Endothelial cell of umbilical vein (primary cell): ENCODE measurements at regions not wholly inside any gene's neighbourhood (a gene's known extent, or its start where the extent isn't known, plus 50 kb on each side); places are given as distances from the start of the nearest gene placed in this dataset.

Experiments
- BruUV-seq: library from RNA; stranded (reverse); fragments of 400-500 nt; replicated peaks from 2 replicates; lab custom pipeline; 2021; lab: Mats Ljungman, UMichigan
- CTCF ChIA-PET: fragments of 300-600, 350-600 bp; sonication (Branson Sonifier 250); formaldehyde crosslinking; loops from one replicate; lab custom pipeline; 2021; ENCODE audit warnings: antibody characterized with exemption, inconsistent platforms; lab: Charles Lee
- POLR2A ChIA-PET: fragments of 300-600, 350-600 bp; sonication (Branson Sonifier 250); formaldehyde crosslinking; loops from one replicate; lab custom pipeline; 2021; ENCODE audit warnings: antibody characterized with exemption, inconsistent platforms; lab: Charles Lee
- DNase-seq: peaks from one replicate; pipeline ENCODE4 v3.0.0-alpha.2; 2011; ENCODE audit warnings: low read depth, low spot score
- FAIRE-seq: peaks from 2 replicates; lab custom pipeline; 2011; peaks lifted over from hg19 to GRCh38; lab: Jason Lieb, UNC
- H2AFZ ChIP-seq: 2 replicates; pipeline ENCODE4 v1.6.0; 2012; ENCODE audit warnings: low read depth, low read length, control low read depth, inconsistent platforms
- H3K27ac ChIP-seq: 2 replicates; pipeline ENCODE4 v1.5.1; 2011; ENCODE audit warnings: low read depth, mild to moderate bottlenecking, control low read depth, low read length, moderate library complexity; ENCODE audit not compliant: insufficient read depth
- H3K27me3 ChIP-seq, 2 experiments: 2 replicates each; pipeline versions ENCODE4 v1.6.0 to v1.6.1; 2011; ENCODE audit warnings: low read length in 2 of 2, mixed read lengths in 1 of 2; ENCODE audit not compliant: control insufficient read depth in 2 of 2, insufficient read depth in 2 of 2
- H3K36me3 ChIP-seq, 2 experiments: 2 replicates in 1 of 2; 3 replicates in 1 of 2; pipeline ENCODE4 v1.5.1; 2011; ENCODE audit warnings: low read length in 2 of 2, mild to moderate bottlenecking in 1 of 2, moderate library complexity in 1 of 2; ENCODE audit not compliant: control insufficient read depth in 2 of 2, insufficient read depth in 2 of 2; ENCODE audit errors: extremely low read depth in 1 of 2
- H3K4me1 ChIP-seq: 3 replicates; pipeline ENCODE4 v1.5.1; 2011; ENCODE audit warnings: mild to moderate bottlenecking, low read length; ENCODE audit not compliant: control insufficient read depth, insufficient read depth; ENCODE audit errors: extremely low read depth
- H3K4me2 ChIP-seq: 2 replicates; pipeline ENCODE4 v1.6.1; 2011; ENCODE audit warnings: low read length, control low read depth, mixed read lengths; ENCODE audit not compliant: insufficient read depth
- H3K4me3 ChIP-seq, 3 experiments: fragments of 200-600 bp in 1 of 3; sonication (generic), shearing (Covaris generic) in 1 of 3; replicated peaks in 1 of 3; 2 replicates each; pipeline ENCODE4 v1.5.1; 2011 to 2016; ENCODE audit warnings: control low read depth in 3 of 3, low read length in 3 of 3, mild to moderate bottlenecking in 2 of 3, inconsistent platforms in 1 of 3, low read depth in 1 of 3, moderate library complexity in 1 of 3; ENCODE audit not compliant: insufficient read depth in 1 of 3
- H3K79me2 ChIP-seq: 2 replicates; pipeline ENCODE4 v1.6.0; 2012; ENCODE audit warnings: low read length, inconsistent platforms; ENCODE audit not compliant: control insufficient read depth, insufficient read depth
- H3K9ac ChIP-seq: replicated peaks from 2 replicates; pipeline ENCODE3; 2011; ENCODE audit warnings: low read length, control low read depth; ENCODE audit not compliant: insufficient read depth; ENCODE audit errors: extremely low read depth
- H3K9me1 ChIP-seq: replicated peaks from 3 replicates; pipeline ENCODE4 v1.6.0; 2011; ENCODE audit warnings: mild to moderate bottlenecking, low read length; ENCODE audit not compliant: control insufficient read depth, insufficient read depth; ENCODE audit errors: extremely low read depth
- H3K9me3 ChIP-seq: replicated peaks from 2 replicates; pipeline ENCODE4 v1.5.1; 2012; ENCODE audit warnings: low read length, inconsistent platforms; ENCODE audit not compliant: control insufficient read depth, insufficient read depth
- H4K20me1 ChIP-seq: replicated peaks from 2 replicates; pipeline ENCODE3; 2011; ENCODE audit warnings: mild to moderate bottlenecking, low read length; ENCODE audit not compliant: control insufficient read depth, insufficient read depth; ENCODE audit errors: extremely low read depth
- CTCF ChIP-seq, 2 donors: IDR thresholded peaks; 1 replicate in 1 of 2; 2 replicates in 1 of 2; pipeline ENCODE4 v1.5.1; 2011; ENCODE audit warnings: low read length in 2 of 2, mild to moderate bottlenecking in 2 of 2, moderate library complexity in 2 of 2, control low read depth in 1 of 2, inconsistent platforms in 1 of 2, low read depth in 1 of 2; ENCODE audit not compliant: insufficient read depth in 1 of 2; ENCODE audit errors: extremely low read depth in 1 of 2
- EZH2 ChIP-seq: IDR thresholded peaks from 2 replicates; pipeline ENCODE4 v1.6.1; 2012; ENCODE audit warnings: borderline replicate concordance, low read depth, mild to moderate bottlenecking, moderate library complexity, low read length, inconsistent platforms; ENCODE audit not compliant: severe bottlenecking
- FOS ChIP-seq: IDR thresholded peaks from 2 replicates; pipeline ENCODE4 v1.6.1; 2011; ENCODE audit warnings: mild to moderate bottlenecking, low read length, moderate library complexity, borderline replicate concordance; ENCODE audit not compliant: insufficient read depth
- GATA2 ChIP-seq: IDR thresholded peaks from 2 replicates; pipeline ENCODE4 v1.7.0; 2011; ENCODE audit warnings: low read depth, mild to moderate bottlenecking, moderate library complexity, mixed read lengths, low read length; ENCODE audit not compliant: insufficient read length, insufficient read depth
- JUN ChIP-seq: IDR thresholded peaks from 2 replicates; pipeline ENCODE4 v1.6.1; 2011; ENCODE audit warnings: borderline replicate concordance, low read depth; ENCODE audit not compliant: insufficient read length, insufficient read depth
- MAX ChIP-seq: IDR thresholded peaks from 2 replicates; pipeline ENCODE4 v1.6.1; 2011; ENCODE audit not compliant: insufficient read depth, insufficient read length
- MYC ChIP-seq: IDR thresholded peaks from one replicate; pipeline ENCODE4 v1.6.1; 2011; ENCODE audit warnings: mild to moderate bottlenecking, low read depth, low read length
- POLR2A ChIP-seq: IDR thresholded peaks from 2 replicates; pipeline ENCODE4 v1.6.1; 2012; ENCODE audit warnings: low read depth, mild to moderate bottlenecking, control low read depth, low read length
- POLR2AphosphoS5 ChIP-seq: IDR thresholded peaks from 2 replicates; pipeline ENCODE4 v1.6.1; 2012; ENCODE audit warnings: low read depth, mild to moderate bottlenecking, control low read depth, low read length, moderate library complexity; ENCODE audit not compliant: insufficient read depth
- dilution Hi-C: fragments of 300-500 bp; cut with MboI; formaldehyde crosslinking; loops from one replicate; pipeline ENCODE4 v1.15.0; 2019; ENCODE audit warnings: low sequenced_read_pairs; ENCODE audit not compliant: extremely low pct_ligation_motif_present
- intact Hi-C: fragments of 100-400 bp; cut with micrococcal nuclease; formaldehyde crosslinking; loops from one replicate; pipeline ENCODE4 v1.10.0; 2022

DNA sequence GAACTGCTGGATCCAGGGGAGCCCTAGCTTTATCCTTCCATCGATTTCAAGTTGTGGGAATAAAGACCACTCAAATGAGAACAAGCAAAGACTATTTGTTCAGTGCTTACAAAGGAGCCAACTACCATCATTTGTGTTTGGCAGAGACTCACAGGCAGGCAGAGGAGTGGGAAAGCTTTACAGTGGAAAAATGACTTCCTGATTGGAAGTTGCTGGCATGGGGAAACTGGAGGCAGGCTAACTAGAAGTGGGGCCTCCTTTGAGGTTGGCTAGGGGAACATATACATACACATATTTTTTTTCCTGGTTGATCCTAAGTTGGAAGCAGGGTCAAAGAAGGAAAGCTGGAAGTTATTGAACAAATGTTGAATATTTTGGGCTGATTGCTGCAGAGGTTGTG lies 121.7 kb downstream of the ACTBL2 start:
- dilution Hi-C loops (no loop called here), intact Hi-C loops (no loop called here)
- H3K27me3 ChIP-seq: peaks cover 0 to 2% of the 10 kb centered on the region in 2 experiments
- ChIA-PET POLR2A (no interaction called here), CTCF (no interaction called here)
- FAIRE-seq: no peak
- no peak overlapping the region for H3K4me2 ChIP-seq
- no peak overlapping the region for H3K9ac ChIP-seq
- H3K4me1 ChIP-seq: no peaks in the 10 kb centered on the region
- DNase-seq: peak; percentile 14
- TF ChIP-seq JUN (no peak), POLR2AphosphoS5 (no peak), GATA2 (no peak), MYC (no peak), FOS (no peak), CTCF (IDR thresholded peaks at IDR 0.05; ENCODE audit: extremely low read depth in 1 of 2, insufficient read depth in 1 of 2, low read depth in 1 of 2, low read length in 2 of 2) (no peak), MAX (no peak), POLR2A (no peak), EZH2 (no peak)
- H3K36me3 ChIP-seq: no peaks in the 10 kb centered on the region
- BruUV-seq: no TSS peak
- no peaks in the 10 kb centered on the region for H4K20me1 ChIP-seq
- no peak overlapping the region for H3K27ac ChIP-seq
- H2AFZ ChIP-seq: no peak overlapping the region
- no peaks in the 10 kb centered on the region for H3K9me1 ChIP-seq
- H3K79me2 ChIP-seq: no peaks in the 10 kb centered on the region
- no peaks in the 10 kb centered on the region for H3K9me3 ChIP-seq
- H3K4me3 ChIP-seq: no peak overlapping the region
